ENCODE measurements at regions not wholly inside any gene's neighbourhood (a gene's known extent, or its start where the extent isn't known, plus 50 kb on each side); places are given as distances from the start of the nearest gene placed in this dataset.
"Not testable (repeated sequence)": the region's sequence is repeated elsewhere in the genome, so short reads cannot be mapped to it uniquely, and the experiment has no call there.

GRCh38 chr6:140271759-140272377 is 897.4 kb upstream of the CITED2 start:
- no peak for TF ChIP-seq CTCF (conservative IDR thresholded peaks at IDR 0.05)
- no peak for DNase-seq (ENCODE audit: low read depth, low spot score)
- Mint-ChIP-seq H3K4me1 (peaks cover 32% of the 10 kb centered on the region), H3K27me3 (ENCODE audit: low read depth) (no peaks in the 10 kb centered on the region), H3K4me3 (no peak overlapping the region), H3K27ac (ENCODE audit: unreplicated experiment) (peak overlapping the region; percentile 3), H3K36me3 (ENCODE audit: low read depth) (peaks cover 8% of the 10 kb centered on the region), H3K9me3 (peaks cover 2% of the 10 kb centered on the region)

GRCh38 chr6:140269591-140270165 is 895.2 kb upstream of the CITED2 start:
- DNase-seq (ENCODE audit: low read depth, low spot score), result no peak
- Mint-ChIP-seq H3K4me1 (peaks cover 32% of the 10 kb centered on the region), H3K36me3 (ENCODE audit: low read depth) (peaks cover 10% of the 10 kb centered on the region), H3K4me3 (no peak overlapping the region), H3K9me3 (peaks cover 2% of the 10 kb centered on the region), H3K27me3 (ENCODE audit: low read depth) (no peaks in the 10 kb centered on the region), H3K27ac (ENCODE audit: unreplicated experiment) (peak overlapping the region; percentile 39)
- TF ChIP-seq CTCF (conservative IDR thresholded peaks at IDR 0.05), result no peak

- peaks cover 11% of the 10 kb centered on the region for H3K36me3 Mint-ChIP-seq (ENCODE audit: low read depth)
- peaks cover 8% of the 10 kb centered on the region for H3K9me3 Mint-ChIP-seq
Measured at GRCh38 chr6:140264431-140264830, 890.0 kb upstream of the CITED2 start.

GRCh38 chr6:140258302-140258701 is 883.9 kb upstream of the CITED2 start:
- not testable (repeated sequence) for H3K9me3 Mint-ChIP-seq; DNase-seq (ENCODE audit: low read depth, low spot score); H3K27me3 Mint-ChIP-seq (ENCODE audit: low read depth); H3K36me3 Mint-ChIP-seq (ENCODE audit: low read depth); H3K4me3 Mint-ChIP-seq; H3K4me1 Mint-ChIP-seq
- H3K27ac Mint-ChIP-seq (ENCODE audit: unreplicated experiment), result peak overlapping the region; percentile 60

More at GRCh38 chr6:140264431-140264830, 890.0 kb upstream of the CITED2 start:
- no peaks in the 10 kb centered on the region for H3K4me1 Mint-ChIP-seq
- no peak overlapping the region for H3K4me3 Mint-ChIP-seq
- H3K27ac Mint-ChIP-seq (ENCODE audit: unreplicated experiment), result no peak overlapping the region
- no peak for TF ChIP-seq CTCF (conservative IDR thresholded peaks at IDR 0.05)
- H3K27me3 Mint-ChIP-seq (ENCODE audit: low read depth), result no peaks in the 10 kb centered on the region
- no peak for DNase-seq (ENCODE audit: low read depth, low spot score)

GRCh38 chr6:140256248-140256647 is 881.8 kb upstream of the CITED2 start:
- TF ChIP-seq CTCF (conservative IDR thresholded peaks at IDR 0.05), result no peak
- H3K36me3 Mint-ChIP-seq (ENCODE audit: low read depth), result no peaks in the 10 kb centered on the region
- H3K4me1 Mint-ChIP-seq, result no peaks in the 10 kb centered on the region
- no peak overlapping the region for H3K4me3 Mint-ChIP-seq
- H3K27ac Mint-ChIP-seq (ENCODE audit: unreplicated experiment), result no peak overlapping the region
- no peaks in the 10 kb centered on the region for H3K9me3 Mint-ChIP-seq
- DNase-seq (ENCODE audit: low read depth, low spot score), result no peak
- H3K27me3 Mint-ChIP-seq (ENCODE audit: low read depth), result no peaks in the 10 kb centered on the region

- Mint-ChIP-seq H3K4me3 (no peak overlapping the region), H3K36me3 (ENCODE audit: low read depth) (no peaks in the 10 kb centered on the region), H3K27me3 (ENCODE audit: low read depth) (no peaks in the 10 kb centered on the region), H3K9me3 (no peaks in the 10 kb centered on the region), H3K4me1 (no peaks in the 10 kb centered on the region), H3K27ac (ENCODE audit: unreplicated experiment) (no peak overlapping the region)
- no peak for TF ChIP-seq CTCF (conservative IDR thresholded peaks at IDR 0.05)
- DNase-seq (ENCODE audit: low read depth, low spot score), result no peak
Measured at GRCh38 chr6:140253096-140253495, 878.6 kb upstream of the CITED2 start.

Data from neural crest cell (in vitro differentiated cells).